Activated CD8-positive, alpha-beta T cell treated with anti-CD3 and anti-CD28 coated beads, Interleukin-2, amount 10 ng/mL, durations not matched to agents 7 days and 5 days (primary cell): ENCODE measurements at regions not wholly inside any gene's neighbourhood (a gene's known extent, or its start where the extent isn't known, plus 50 kb on each side); places are given as distances from the start of the nearest gene placed in this dataset.
A peak's percentile ranks its signal among the peaks of the same experiment; 100 is the strongest.

Experiments
- ATAC-seq: fragments of 150-1000 bp; cut with Tn5 transposase; one replicate; pipeline ENCODE4 v1.10.0; 2021; ENCODE audit warnings: moderate library complexity
- CTCF ChIA-PET: fragments of 350-600 bp; sonication (Branson Sonifier 250); formaldehyde crosslinking; loops from one replicate; lab custom pipeline; 2021; ENCODE audit warnings: antibody characterized with exemption; lab: Charles Lee
- POLR2A ChIA-PET: fragments of 350-600 bp; sonication (Branson Sonifier 250); formaldehyde crosslinking; loops from one replicate; lab custom pipeline; 2021; ENCODE audit warnings: antibody characterized with exemption; lab: Charles Lee
- DNase-seq: peaks from one replicate; pipeline ENCODE4 v3.0.0-alpha.2; 2020
- H3K27ac Mint-ChIP-seq: one replicate; pipeline ENCODE4 v1.8.0; 2021; ENCODE audit warnings: mild to moderate bottlenecking, mixed read lengths
- H3K27me3 Mint-ChIP-seq: one replicate; pipeline ENCODE4 v1.8.0; 2021; ENCODE audit warnings: low read depth, mixed read lengths
- H3K36me3 Mint-ChIP-seq: one replicate; pipeline ENCODE4 v1.8.0; 2021; ENCODE audit warnings: low read depth, mixed read lengths
- H3K4me1 Mint-ChIP-seq: one replicate; pipeline ENCODE4 v1.8.0; 2021; ENCODE audit warnings: low read depth, mixed read lengths
- H3K4me3 Mint-ChIP-seq: one replicate; pipeline ENCODE4 v1.8.0; 2021; ENCODE audit warnings: mild to moderate bottlenecking, mixed read lengths
- H3K9me3 Mint-ChIP-seq: one replicate; pipeline ENCODE4 v1.8.0; 2022; ENCODE audit warnings: mixed read lengths; ENCODE audit not compliant: insufficient read depth

GRCh38 chr21:28877318-28877884 is 115.3 kb downstream of the LTN1 start:
- H3K36me3 Mint-ChIP-seq = peaks cover 25% of the 10 kb centered on the region
- H3K9me3 Mint-ChIP-seq = no peaks in the 10 kb centered on the region
- H3K4me3 Mint-ChIP-seq = no peak overlapping the region
- ATAC-seq = no peak
- no peak overlapping the region for H3K27ac Mint-ChIP-seq
- ChIA-PET CTCF (no interaction called here), POLR2A (no interaction called here)
- no peaks in the 10 kb centered on the region for H3K27me3 Mint-ChIP-seq
- H3K4me1 Mint-ChIP-seq = no peaks in the 10 kb centered on the region
- DNase-seq = no peak

- POLR2A ChIA-PET = interaction anchor here (0.9 kb wide), 1 partner anchor 40 kb away, joined by 4 read pairs; no protein-coding TSS in a partner anchor
- H3K4me3 Mint-ChIP-seq = no peak overlapping the region
- CTCF ChIA-PET = no interaction called here
- no peaks in the 10 kb centered on the region for H3K4me1 Mint-ChIP-seq
- no peaks in the 10 kb centered on the region for H3K27me3 Mint-ChIP-seq
- ATAC-seq (no peak), DNase-seq (no peak)
- H3K9me3 Mint-ChIP-seq = no peaks in the 10 kb centered on the region
- no peak overlapping the region for H3K27ac Mint-ChIP-seq
- peaks cover 13% of the 10 kb centered on the region for H3K36me3 Mint-ChIP-seq
Observed at GRCh38 chr21:28875078-28875477, 117.6 kb downstream of the LTN1 start.

GRCh38 chr21:28872218-28872617 is 120.5 kb downstream of the LTN1 start:
- H3K27me3 Mint-ChIP-seq = no peaks in the 10 kb centered on the region
- POLR2A ChIA-PET = no interaction called here
- DNase-seq = no peak
- no peak overlapping the region for H3K4me3 Mint-ChIP-seq
- H3K36me3 Mint-ChIP-seq = peaks cover 13% of the 10 kb centered on the region
- no peaks in the 10 kb centered on the region for H3K4me1 Mint-ChIP-seq
- H3K9me3 Mint-ChIP-seq = no peaks in the 10 kb centered on the region
- CTCF ChIA-PET = interaction anchor here (0.7 to 0.8 kb wide), 2 partner anchors 9 to 12 kb away, joined by 3 read pairs; no protein-coding TSS in a partner anchor
- H3K27ac Mint-ChIP-seq = no peak overlapping the region
- no peak for ATAC-seq

- H3K27ac Mint-ChIP-seq = peak overlapping the region; percentile 13
Observed at GRCh38 chr21:28871388-28872010, 121.2 kb downstream of the LTN1 start.

GRCh38 chr21:28867401-28867800 is 125.3 kb downstream of the LTN1 start:
- H3K4me3 Mint-ChIP-seq = no peak overlapping the region
- DNase-seq (no peak), ATAC-seq (no peak)
- H3K27me3 Mint-ChIP-seq = no peaks in the 10 kb centered on the region
- H3K36me3 Mint-ChIP-seq = no peaks in the 10 kb centered on the region
- H3K27ac Mint-ChIP-seq = no peak overlapping the region
- POLR2A ChIA-PET = no interaction called here
- no peaks in the 10 kb centered on the region for H3K4me1 Mint-ChIP-seq
- no peaks in the 10 kb centered on the region for H3K9me3 Mint-ChIP-seq
- CTCF ChIA-PET = no interaction called here

More at GRCh38 chr21:28871388-28872010, 121.2 kb downstream of the LTN1 start:
- ATAC-seq = no peak
- ChIA-PET POLR2A (no interaction called here), CTCF (interaction anchor here (0.8 to 1.3 kb wide), 2 partner anchors 9 to 13 kb away, joined by 3 read pairs; no protein-coding TSS in a partner anchor)
- Mint-ChIP-seq H3K36me3 (peaks cover 13% of the 10 kb centered on the region), H3K9me3 (no peaks in the 10 kb centered on the region), H3K4me1 (no peaks in the 10 kb centered on the region), H3K27me3 (no peaks in the 10 kb centered on the region), H3K4me3 (no peak overlapping the region)
- DNase-seq = no peak

- DNase-seq (no peak), ATAC-seq (no peak)
- ChIA-PET CTCF (no interaction called here), POLR2A (no interaction called here)
- Mint-ChIP-seq H3K27me3 (no peaks in the 10 kb centered on the region), H3K36me3 (peaks cover 2% of the 10 kb centered on the region), H3K27ac (no peak overlapping the region), H3K4me1 (no peaks in the 10 kb centered on the region), H3K9me3 (no peaks in the 10 kb centered on the region), H3K4me3 (no peak overlapping the region)
Observed at GRCh38 chr21:28865488-28866186, 127.0 kb downstream of the LTN1 start.

GRCh38 chr21:28858424-28858823 is 134.3 kb downstream of the LTN1 start:
- Mint-ChIP-seq H3K4me3 (no peak overlapping the region), H3K36me3 (peaks cover 2% of the 10 kb centered on the region), H3K27me3 (no peaks in the 10 kb centered on the region), H3K4me1 (no peaks in the 10 kb centered on the region), H3K27ac (no peak overlapping the region), H3K9me3 (no peaks in the 10 kb centered on the region)
- POLR2A ChIA-PET = no interaction called here
- CTCF ChIA-PET = interaction anchor here (0.9 to 1.0 kb wide), 2 partner anchors 77 to 113 kb away, joined by 3 read pairs; no protein-coding TSS in a partner anchor
- DNase-seq (no peak), ATAC-seq (no peak)

GRCh38 chr21:28857752-28858151 is 134.9 kb downstream of the LTN1 start:
- ChIA-PET CTCF (interaction anchor here (0.9 kb wide), 1 partner anchor 76 kb away, joined by 3 read pairs; no protein-coding TSS in a partner anchor), POLR2A (no interaction called here)
- ATAC-seq (no peak), DNase-seq (no peak)
- Mint-ChIP-seq H3K9me3 (no peaks in the 10 kb centered on the region), H3K4me3 (no peak overlapping the region), H3K36me3 (peaks cover 2% of the 10 kb centered on the region), H3K4me1 (no peaks in the 10 kb centered on the region), H3K27ac (no peak overlapping the region), H3K27me3 (no peaks in the 10 kb centered on the region)

GRCh38 chr21:28856588-28857250 is 136.0 kb downstream of the LTN1 start:
- Mint-ChIP-seq H3K27me3 (no peaks in the 10 kb centered on the region), H3K9me3 (no peaks in the 10 kb centered on the region), H3K36me3 (peaks cover under 1% of the 10 kb centered on the region), H3K4me1 (no peaks in the 10 kb centered on the region), H3K27ac (no peak overlapping the region), H3K4me3 (no peak overlapping the region)
- POLR2A ChIA-PET = no interaction called here
- DNase-seq (no peak), ATAC-seq (no peak)
- CTCF ChIA-PET = no interaction called here

- no peaks in the 10 kb centered on the region for H3K9me3 Mint-ChIP-seq
- CTCF ChIA-PET = interaction anchor here (1.8 kb wide), 1 partner anchor 107 kb away, joined by 3 read pairs; no protein-coding TSS in a partner anchor
Observed at GRCh38 chr21:28852706-28853105, 140.0 kb downstream of the LTN1 start.

GRCh38 chr21:28851645-28852044 is 141.0 kb downstream of the LTN1 start:
- peaks cover 2% of the 10 kb centered on the region for H3K36me3 Mint-ChIP-seq
- ChIA-PET POLR2A (no interaction called here), CTCF (interaction anchor here (0.8 kb wide), 1 partner anchor 106 kb away, joined by 3 read pairs; no protein-coding TSS in a partner anchor)
- peaks cover 13% of the 10 kb centered on the region for H3K4me1 Mint-ChIP-seq
- H3K27ac Mint-ChIP-seq = no peak overlapping the region
- H3K27me3 Mint-ChIP-seq = no peaks in the 10 kb centered on the region
- no peak for DNase-seq
- no peaks in the 10 kb centered on the region for H3K9me3 Mint-ChIP-seq
- H3K4me3 Mint-ChIP-seq = no peak overlapping the region
- ATAC-seq = no peak

More at GRCh38 chr21:28852706-28853105, 140.0 kb downstream of the LTN1 start:
- no peaks in the 10 kb centered on the region for H3K27me3 Mint-ChIP-seq
- POLR2A ChIA-PET = no interaction called here
- peaks cover 2% of the 10 kb centered on the region for H3K36me3 Mint-ChIP-seq
- no peak overlapping the region for H3K4me3 Mint-ChIP-seq
- ATAC-seq = no peak
- H3K27ac Mint-ChIP-seq = no peak overlapping the region
- H3K4me1 Mint-ChIP-seq = peaks cover 13% of the 10 kb centered on the region
- no peak for DNase-seq
